Esophagus squamous epithelium (tissue), 4 donors: ENCODE measurements at regions not wholly inside any gene's neighbourhood (a gene's known extent, or its start where the extent isn't known, plus 50 kb on each side); places are given as distances from the start of the nearest gene placed in this dataset.

Source experiments
- CTCF ChIP-seq, 6 experiments: fragments of 450-650 bp in 4 of 6; fragments of 200-600 bp in 2 of 6; sonication (generic) in 2 of 6; IDR thresholded peaks; one replicate each; pipeline ENCODE4 v1.5.1; 2016 to 2019; ENCODE audit warnings: antibody characterized with exemption in 6 of 6, mild to moderate bottlenecking in 4 of 6, moderate library complexity in 4 of 6
- POLR2A ChIP-seq, 4 donors: fragments of 450-650 bp; IDR thresholded peaks; one replicate each; pipeline ENCODE4 v1.6.1; 2017; ENCODE audit warnings: antibody characterized with exemption in 4 of 4, mild to moderate bottlenecking in 4 of 4, moderate library complexity in 3 of 4

- TF ChIP-seq CTCF (IDR thresholded peaks at IDR 0.05) (no peak), POLR2A (IDR thresholded peaks at IDR 0.05) (no peak)
Observed at GRCh38 chr18:60069145-60069544, 169.3 kb downstream of the PMAIP1 start.
